Bronchial epithelial cell (primary cell): ENCODE measurements at regions not wholly inside any gene's neighbourhood (a gene's known extent, or its start where the extent isn't known, plus 50 kb on each side); places are given as distances from the start of the nearest gene placed in this dataset.

Experiments
- DNase-seq: peaks from one replicate; pipeline ENCODE4 v3.0.0-alpha.2; 2010; ENCODE audit warnings: low read depth
- FAIRE-seq: peaks from 2 replicates; lab custom pipeline; 2011; peaks lifted over from hg19 to GRCh38; lab: Jason Lieb, UNC
- H3K27me3 ChIP-seq: 2 replicates; pipeline ENCODE4 v1.5.1; 2011; ENCODE audit warnings: low read length; ENCODE audit not compliant: control insufficient read depth, insufficient read depth
- H3K36me3 ChIP-seq: 2 replicates; pipeline ENCODE4 v1.5.1; 2011; ENCODE audit warnings: low read length; ENCODE audit not compliant: control insufficient read depth, insufficient read depth
- H3K4me3 ChIP-seq: 2 replicates; pipeline ENCODE4 v1.5.1; 2011; ENCODE audit warnings: mild to moderate bottlenecking, low read depth, low read length, control low read depth
- TF ChIP-seq, protein P1 (sequence below): IDR thresholded peaks from 2 replicates; pipeline ENCODE4 v1.5.1; 2011; ENCODE audit warnings: mild to moderate bottlenecking, moderate library complexity, low read length, control low read depth, inconsistent platforms; ENCODE audit not compliant: insufficient read depth, severe bottlenecking

DNA sequence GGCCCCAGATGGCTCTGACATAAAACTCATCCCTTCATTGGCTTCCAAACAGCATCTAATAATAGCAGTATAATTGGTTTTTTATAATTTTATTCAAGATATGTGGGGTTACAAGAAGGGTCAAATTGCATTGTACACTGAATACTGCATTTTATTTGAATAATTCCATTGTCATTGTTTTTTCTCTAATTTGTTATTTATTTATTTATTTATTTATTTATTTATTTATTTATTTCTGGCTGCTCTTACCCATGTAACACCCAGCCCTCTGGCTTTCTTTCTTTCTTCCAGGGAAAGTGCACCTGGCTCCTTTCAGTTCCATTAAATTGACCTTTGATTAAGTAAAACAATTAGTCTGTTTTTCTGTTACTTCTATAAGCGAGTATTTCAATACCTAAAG lies 210.1 kb downstream of the CDH9 start:
- Histone ChIP-seq H3K36me3 (no peaks in the 10 kb centered on the region), H3K27me3 (no peaks in the 10 kb centered on the region), H3K4me3 (no peak overlapping the region)
- TF ChIP-seq, protein P1, sequence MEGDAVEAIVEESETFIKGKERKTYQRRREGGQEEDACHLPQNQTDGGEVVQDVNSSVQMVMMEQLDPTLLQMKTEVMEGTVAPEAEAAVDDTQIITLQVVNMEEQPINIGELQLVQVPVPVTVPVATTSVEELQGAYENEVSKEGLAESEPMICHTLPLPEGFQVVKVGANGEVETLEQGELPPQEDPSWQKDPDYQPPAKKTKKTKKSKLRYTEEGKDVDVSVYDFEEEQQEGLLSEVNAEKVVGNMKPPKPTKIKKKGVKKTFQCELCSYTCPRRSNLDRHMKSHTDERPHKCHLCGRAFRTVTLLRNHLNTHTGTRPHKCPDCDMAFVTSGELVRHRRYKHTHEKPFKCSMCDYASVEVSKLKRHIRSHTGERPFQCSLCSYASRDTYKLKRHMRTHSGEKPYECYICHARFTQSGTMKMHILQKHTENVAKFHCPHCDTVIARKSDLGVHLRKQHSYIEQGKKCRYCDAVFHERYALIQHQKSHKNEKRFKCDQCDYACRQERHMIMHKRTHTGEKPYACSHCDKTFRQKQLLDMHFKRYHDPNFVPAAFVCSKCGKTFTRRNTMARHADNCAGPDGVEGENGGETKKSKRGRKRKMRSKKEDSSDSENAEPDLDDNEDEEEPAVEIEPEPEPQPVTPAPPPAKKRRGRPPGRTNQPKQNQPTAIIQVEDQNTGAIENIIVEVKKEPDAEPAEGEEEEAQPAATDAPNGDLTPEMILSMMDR: no peak
- no peak for DNase-seq
- FAIRE-seq: no peak

- TF ChIP-seq, protein P1: no peak
- H3K4me3 ChIP-seq: no peak overlapping the region
- no peak for FAIRE-seq
- H3K36me3 ChIP-seq: no peaks in the 10 kb centered on the region
- no peak for DNase-seq
- no peaks in the 10 kb centered on the region for H3K27me3 ChIP-seq
These were observed 225.2 kb downstream of the CDH9 start for GRCh38 chr5:26813235-26813634.

DNA sequence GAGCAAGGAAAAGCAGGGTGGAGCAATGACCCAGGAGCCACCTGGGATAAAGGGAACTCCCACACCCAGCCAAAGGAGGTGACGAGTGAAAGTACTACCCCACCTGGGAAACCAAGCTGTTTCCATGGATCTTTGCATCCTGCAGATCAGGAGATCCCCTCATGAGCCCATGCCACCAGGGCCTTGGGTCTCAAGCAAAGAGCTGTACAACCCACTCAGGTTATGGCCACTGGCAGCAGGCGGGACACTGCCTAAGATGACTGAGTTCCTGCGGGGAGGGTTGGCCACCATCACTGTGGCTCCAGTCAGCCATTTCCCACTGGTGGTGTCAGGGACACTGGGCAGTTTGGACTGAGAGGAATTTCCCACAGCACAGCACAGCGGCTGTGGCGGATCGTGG lies 225.7 kb downstream of the CDH9 start:
- FAIRE-seq (no peak), DNase-seq (no peak)
- no peaks in the 10 kb centered on the region for H3K27me3 ChIP-seq
- TF ChIP-seq, protein P1: no peak
- no peaks in the 10 kb centered on the region for H3K36me3 ChIP-seq
- no peak overlapping the region for H3K4me3 ChIP-seq

DNA sequence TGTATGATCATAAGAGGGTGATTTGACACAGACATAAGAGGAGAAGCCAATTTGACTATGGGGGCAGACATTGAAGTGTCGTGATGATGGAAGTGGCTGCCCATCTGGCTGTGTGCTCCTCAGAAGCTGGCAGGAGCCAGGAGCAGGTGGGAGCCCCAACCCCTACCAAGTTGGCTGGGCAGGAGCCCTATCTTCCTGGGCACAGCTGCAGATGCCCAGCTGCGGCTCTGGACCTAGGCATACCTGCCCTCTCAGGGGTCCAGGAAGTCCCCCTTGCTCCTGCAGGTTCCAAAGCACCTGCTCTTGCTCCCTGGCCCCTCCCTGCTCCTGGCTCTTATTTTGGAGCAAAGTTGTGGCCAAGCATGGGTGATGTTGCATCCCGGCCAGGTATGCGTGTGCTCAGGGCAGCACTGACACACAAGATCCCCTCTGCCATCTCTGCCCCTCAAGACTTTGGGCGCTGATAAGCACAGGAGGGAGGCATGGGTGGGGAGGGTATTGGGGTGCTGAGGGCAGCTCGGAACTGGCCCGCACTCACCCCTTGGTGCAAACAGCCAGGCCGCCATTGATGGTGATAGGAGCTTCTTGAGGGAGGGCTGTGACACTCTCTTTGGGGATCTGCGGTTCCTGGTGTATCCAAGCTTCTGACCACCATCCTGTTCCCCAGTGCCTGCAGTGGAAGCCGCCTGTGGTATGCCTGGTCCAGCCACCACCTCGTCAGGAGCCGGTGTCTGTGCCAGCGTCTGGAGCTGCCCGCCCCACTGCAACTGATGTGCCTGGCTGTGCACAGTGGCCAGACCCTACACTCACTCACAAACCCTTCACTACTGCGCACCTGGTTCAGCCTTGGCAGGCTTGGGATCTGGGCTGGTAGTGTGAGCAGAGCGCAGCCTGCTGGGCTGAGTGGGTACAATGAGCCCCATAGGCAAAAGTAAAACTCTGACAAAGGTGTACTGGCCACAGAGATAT lies 230.9 kb downstream of the CDH9 start:
- FAIRE-seq: no peak
- TF ChIP-seq, protein P1: no peak
- no peak for DNase-seq
- H3K4me3 ChIP-seq: no peak overlapping the region
- no peaks in the 10 kb centered on the region for H3K27me3 ChIP-seq
- H3K36me3 ChIP-seq: no peaks in the 10 kb centered on the region

GRCh38 chr5:26805076-26805475 lies 233.3 kb downstream of the CDH9 start:
- no peak for DNase-seq
- Histone ChIP-seq H3K27me3 (no peaks in the 10 kb centered on the region), H3K4me3 (no peak overlapping the region), H3K36me3 (no peaks in the 10 kb centered on the region)
- no peak for FAIRE-seq
- TF ChIP-seq, protein P1: no peak

GRCh38 chr5:26802944-26803343 lies 235.4 kb downstream of the CDH9 start:
- Histone ChIP-seq H3K27me3 (no peaks in the 10 kb centered on the region), H3K36me3 (no peaks in the 10 kb centered on the region), H3K4me3 (no peak overlapping the region)
- TF ChIP-seq, protein P1: no peak
- FAIRE-seq (no peak), DNase-seq (no peak)
